GM23338 (cell line): ENCODE measurements at regions not wholly inside any gene's neighbourhood (a gene's known extent, or its start where the extent isn't known, plus 50 kb on each side); places are given as distances from the start of the nearest gene placed in this dataset.

Experiments used
- ATAC-seq: fragments of 200-7000 bp; cut with Tn5 transposase; 3 replicates; pipeline ENCODE4 v1.9.1; 2020
- DNase-seq: peaks from one replicate; pipeline ENCODE4 v3.0.0-alpha.2; 2015; ENCODE audit warnings: low spot score
- H2AFZ ChIP-seq: fragments of 200-600 bp; sonication (generic); 2 replicates; pipeline ENCODE4 v1.8.0; 2016; ENCODE audit warnings: antibody characterized with exemption, mild to moderate bottlenecking, moderate library complexity
- H3F3A ChIP-seq: fragments of 200-600 bp; sonication (generic); replicated peaks from 2 replicates; pipeline ENCODE4 v1.8.0; 2017; ENCODE audit warnings: antibody characterized with exemption, mixed run types, low read depth
- H3K27ac ChIP-seq: fragments of 200-600 bp; sonication (generic); 2 replicates; pipeline ENCODE4 v1.6.1; 2016; ENCODE audit warnings: low read depth
- H3K27me3 ChIP-seq: fragments of 200-600 bp; sonication (generic); 2 replicates; pipeline ENCODE4 v1.8.0; 2016; ENCODE audit warnings: mild to moderate bottlenecking, mixed run types, moderate library complexity; ENCODE audit not compliant: insufficient read depth
- H3K36me3 ChIP-seq: fragments of 200-600 bp; sonication (generic); 2 replicates; pipeline ENCODE4 v1.8.0; 2016; ENCODE audit warnings: mild to moderate bottlenecking; ENCODE audit not compliant: insufficient read depth
- H3K4me1 ChIP-seq: fragments of 200-600 bp; sonication (generic); 2 replicates; pipeline ENCODE4 v1.8.0; 2016; ENCODE audit warnings: mild to moderate bottlenecking, moderate library complexity; ENCODE audit not compliant: insufficient read depth
- H3K4me2 ChIP-seq: fragments of 200-600 bp; sonication (generic); 2 replicates; pipeline ENCODE4 v1.7.1; 2017; ENCODE audit warnings: mixed run types
- H3K4me3 ChIP-seq: fragments of 200-600 bp; sonication (generic); 2 replicates; pipeline ENCODE4 v1.6.1; 2016; ENCODE audit warnings: mixed run types
- H3K79me2 ChIP-seq: fragments of 200-600 bp; sonication (generic); replicated peaks from 2 replicates; pipeline ENCODE4 v1.8.0; 2017; ENCODE audit warnings: mild to moderate bottlenecking; ENCODE audit not compliant: insufficient read depth
- H3K9me2 ChIP-seq: fragments of 200-600 bp; sonication (generic); 2 replicates; pipeline ENCODE4 v1.8.0; 2017; ENCODE audit not compliant: insufficient read depth
- H4K20me1 ChIP-seq: fragments of 200-600 bp; sonication (generic); replicated peaks from 2 replicates; pipeline ENCODE4 v1.8.0; 2017; ENCODE audit warnings: mild to moderate bottlenecking; ENCODE audit not compliant: insufficient read depth
- H3K27ac Mint-ChIP-seq: 2 replicates; pipeline ENCODE4 v1.8.0; 2020; ENCODE audit warnings: inconsistent platforms, mild to moderate bottlenecking, moderate library complexity, mixed read lengths
- H3K27me3 Mint-ChIP-seq: 3 replicates; pipeline ENCODE4 v1.8.0; 2022; ENCODE audit warnings: low read depth, mild to moderate bottlenecking, moderate library complexity, mixed read lengths, inconsistent platforms; ENCODE audit not compliant: insufficient read depth, poor library complexity
- H3K36me3 Mint-ChIP-seq: 3 replicates; pipeline ENCODE4 v1.8.0; 2021; ENCODE audit warnings: low read depth, mild to moderate bottlenecking, inconsistent platforms, moderate library complexity, mixed read lengths
- H3K4me1 Mint-ChIP-seq: 3 replicates; pipeline ENCODE4 v1.8.0; 2020; ENCODE audit warnings: mild to moderate bottlenecking, inconsistent platforms, mixed read lengths
- H3K4me3 Mint-ChIP-seq: 3 replicates; pipeline ENCODE4 v1.8.0; 2021; ENCODE audit warnings: moderate library complexity, mild to moderate bottlenecking, inconsistent platforms, mixed read lengths
- H3K9me3 Mint-ChIP-seq: 3 replicates; pipeline ENCODE4 v1.8.0; 2020; ENCODE audit warnings: moderate library complexity, mild to moderate bottlenecking, inconsistent platforms, mixed read lengths
- EZH2 ChIP-seq: fragments of 200-600 bp; sonication (generic); IDR thresholded peaks from one replicate; pipeline ENCODE4 v1.8.0; 2017; ENCODE audit warnings: antibody characterized with exemption, mild to moderate bottlenecking, low read depth; ENCODE audit not compliant: unreplicated experiment
- EZH2phosphoT487 ChIP-seq: fragments of 200-600 bp; sonication (generic); IDR thresholded peaks from one replicate; pipeline ENCODE4 v1.8.1; 2018; ENCODE audit warnings: antibody characterized with exemption; ENCODE audit not compliant: unreplicated experiment
- JUNB ChIP-seq: IDR thresholded peaks from one replicate; pipeline ENCODE4 v1.6.1; 2016; ENCODE audit warnings: antibody characterized with exemption; ENCODE audit not compliant: unreplicated experiment
- NANOG ChIP-seq: IDR thresholded peaks from 2 replicates; pipeline ENCODE4 v1.6.1; 2016; ENCODE audit warnings: antibody characterized with exemption, borderline replicate concordance
- POLR2AphosphoS5 ChIP-seq: IDR thresholded peaks from 2 replicates; pipeline ENCODE4 v1.6.1; 2016; ENCODE audit warnings: antibody characterized with exemption, low read depth
- REST ChIP-seq: IDR thresholded peaks from one replicate; pipeline ENCODE4 v1.6.1; 2018; ENCODE audit warnings: antibody characterized with exemption; ENCODE audit not compliant: unreplicated experiment
- STAT1 ChIP-seq: IDR thresholded peaks from one replicate; pipeline ENCODE4 v1.6.1; 2016; ENCODE audit warnings: antibody characterized with exemption; ENCODE audit not compliant: unreplicated experiment
- ZNF114 ChIP-seq: fragments of 250-450 bp; sonication (Bioruptor Pico); IDR thresholded peaks from 2 replicates; pipeline ENCODE4 v1.5.0; 2020; ENCODE audit warnings: mild to moderate bottlenecking, moderate library complexity
- ZNF331 ChIP-seq: fragments of 250-450 bp; sonication (Bioruptor Pico); IDR thresholded peaks from 2 replicates; pipeline ENCODE4 v1.5.0; 2020; ENCODE audit warnings: low read depth, mild to moderate bottlenecking, moderate library complexity
- TF ChIP-seq, protein P1 (sequence below): IDR thresholded peaks from 2 replicates; pipeline ENCODE4 v1.6.1; 2016; ENCODE audit warnings: antibody characterized with exemption

DNA sequence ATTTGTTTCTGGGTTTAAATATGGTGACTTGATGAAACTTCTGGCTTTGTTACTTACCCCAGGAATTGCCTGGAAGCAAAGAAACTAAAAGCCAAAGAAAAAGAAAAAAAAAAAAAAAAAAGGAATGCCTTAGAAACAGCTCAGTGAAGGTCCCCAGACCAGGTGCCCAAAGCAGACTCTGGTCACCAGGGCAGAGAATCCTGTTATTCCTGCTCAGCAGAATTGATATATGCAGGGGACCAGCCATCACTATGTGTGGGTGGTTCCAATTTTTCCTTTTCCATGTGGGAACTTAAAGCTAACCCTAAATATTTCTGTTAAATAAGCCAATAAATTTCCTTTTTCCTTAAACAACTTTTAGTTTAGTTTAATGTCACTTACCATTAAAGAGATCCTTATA is 100.8 kb upstream of the TPRG1 start:
- H3K27ac Mint-ChIP-seq, result no peak overlapping the region
- Histone ChIP-seq H3F3A (no peaks in the 10 kb centered on the region), H3K79me2 (no peaks in the 10 kb centered on the region), H2AFZ (no peak overlapping the region), H3K36me3 (no peaks in the 10 kb centered on the region), H3K4me1 (no peaks in the 10 kb centered on the region), H4K20me1 (no peaks in the 10 kb centered on the region), H3K27me3 (no peaks in the 10 kb centered on the region), H3K4me2 (no peak overlapping the region), H3K9me2 (no peaks in the 10 kb centered on the region), H3K4me3 (no peak overlapping the region), H3K27ac (no peak overlapping the region)
- H3K27me3 Mint-ChIP-seq, result peaks cover 5% of the 10 kb centered on the region
- no peaks in the 10 kb centered on the region; the same call in 2 of the 3 replicates for H3K9me3 Mint-ChIP-seq
- H3K4me3 Mint-ChIP-seq, result no peak overlapping the region
- ATAC-seq, result no peak
- H3K4me1 Mint-ChIP-seq, result no peaks in the 10 kb centered on the region
- TF ChIP-seq STAT1 (no peak), NANOG (no peak), REST (no peak), ZNF114 (CRISPR knock-in tag) (no peak)
- H3K36me3 Mint-ChIP-seq, result no peaks in the 10 kb centered on the region
- DNase-seq, result no peak

DNA sequence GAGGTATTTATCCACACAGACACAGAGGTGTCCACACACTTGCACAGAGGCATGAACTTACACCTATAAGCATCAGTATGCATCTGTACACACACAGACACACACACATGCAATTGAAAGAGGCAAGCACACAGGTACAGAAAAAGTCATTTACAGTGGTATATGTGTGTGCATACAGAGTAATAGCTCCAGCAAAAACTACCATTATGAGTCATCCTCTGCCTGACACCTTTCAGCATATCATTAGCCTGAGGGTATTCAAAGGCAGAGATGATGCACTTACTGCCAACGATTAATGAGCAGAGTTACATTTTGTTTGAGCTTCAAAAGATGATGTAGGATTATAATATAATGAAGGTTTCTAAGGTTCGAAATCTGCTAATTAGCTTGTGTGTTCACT is 100.3 kb upstream of the TPRG1 start:
- ATAC-seq, result no peak
- no peak for DNase-seq
- no peaks in the 10 kb centered on the region for H3K27me3 ChIP-seq
- H3K4me1 ChIP-seq, result no peaks in the 10 kb centered on the region
- no peaks in the 10 kb centered on the region for H3F3A ChIP-seq
- no peaks in the 10 kb centered on the region for H3K79me2 ChIP-seq
- H3K4me1 Mint-ChIP-seq, result no peaks in the 10 kb centered on the region
- no peak overlapping the region for H3K27ac Mint-ChIP-seq
- no peaks in the 10 kb centered on the region for H4K20me1 ChIP-seq
- peaks cover 5% of the 10 kb centered on the region for H3K27me3 Mint-ChIP-seq
- H3K9me3 Mint-ChIP-seq, result no peaks in the 10 kb centered on the region; the same call in 2 of the 3 replicates
- no peak overlapping the region for H2AFZ ChIP-seq
- H3K4me3 Mint-ChIP-seq, result no peak overlapping the region
- no peak overlapping the region for H3K4me2 ChIP-seq
- H3K36me3 Mint-ChIP-seq, result no peaks in the 10 kb centered on the region
- H3K36me3 ChIP-seq, result no peaks in the 10 kb centered on the region
- no peaks in the 10 kb centered on the region for H3K9me2 ChIP-seq
- H3K27ac ChIP-seq, result no peak overlapping the region
- H3K4me3 ChIP-seq, result no peak overlapping the region
- TF ChIP-seq STAT1 (no peak), NANOG (no peak), ZNF331 (CRISPR knock-in tag) (no peak), EZH2 (no peak), REST (no peak), POLR2AphosphoS5 (no peak), JUNB (no peak), EZH2phosphoT487 (no peak), ZNF114 (CRISPR knock-in tag) (no peak)
- TF ChIP-seq, protein P1, sequence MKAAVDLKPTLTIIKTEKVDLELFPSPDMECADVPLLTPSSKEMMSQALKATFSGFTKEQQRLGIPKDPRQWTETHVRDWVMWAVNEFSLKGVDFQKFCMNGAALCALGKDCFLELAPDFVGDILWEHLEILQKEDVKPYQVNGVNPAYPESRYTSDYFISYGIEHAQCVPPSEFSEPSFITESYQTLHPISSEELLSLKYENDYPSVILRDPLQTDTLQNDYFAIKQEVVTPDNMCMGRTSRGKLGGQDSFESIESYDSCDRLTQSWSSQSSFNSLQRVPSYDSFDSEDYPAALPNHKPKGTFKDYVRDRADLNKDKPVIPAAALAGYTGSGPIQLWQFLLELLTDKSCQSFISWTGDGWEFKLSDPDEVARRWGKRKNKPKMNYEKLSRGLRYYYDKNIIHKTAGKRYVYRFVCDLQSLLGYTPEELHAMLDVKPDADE, result no peak
